Neural progenitor cell (in vitro differentiated cells): ENCODE measurements at regions not wholly inside any gene's neighbourhood (a gene's known extent, or its start where the extent isn't known, plus 50 kb on each side); places are given as distances from the start of the nearest gene placed in this dataset.

Experiments
- DNase-seq: peaks from one replicate; pipeline ENCODE4 v3.0.0-alpha.2; 2016; ENCODE audit warnings: low spot score
- H2AFZ ChIP-seq: fragments of 200-600 bp; sonication (generic); replicated peaks from 2 replicates; pipeline ENCODE4 v1.6.1; 2016; ENCODE audit warnings: antibody characterized with exemption
- H3F3A ChIP-seq: fragments of 200-600 bp; sonication (generic); 2 replicates; pipeline ENCODE4 v1.6.1; 2016; ENCODE audit warnings: antibody characterized with exemption, low read depth
- H3K27ac ChIP-seq: fragments of 200-600 bp; sonication (generic); 2 replicates; pipeline ENCODE4 v1.5.1; 2016; ENCODE audit warnings: mild to moderate bottlenecking
- H3K27me3 ChIP-seq: fragments of 200-600 bp; sonication (generic); 2 replicates; pipeline ENCODE4 v1.6.1; 2016; ENCODE audit warnings: mild to moderate bottlenecking, moderate library complexity
- H3K36me3 ChIP-seq: fragments of 200-600 bp; sonication (generic); 2 replicates; pipeline ENCODE4 v1.5.1; 2016
- H3K4me1 ChIP-seq: fragments of 200-600 bp; sonication (generic); 2 replicates; pipeline ENCODE4 v1.6.1; 2016; ENCODE audit warnings: mixed run types
- H3K4me2 ChIP-seq: fragments of 200-600 bp; sonication (generic); 2 replicates; pipeline ENCODE4 v1.6.1; 2016
- H3K4me3 ChIP-seq: fragments of 200-600 bp; sonication (generic); 2 replicates; pipeline ENCODE4 v1.5.1; 2016
- H3K79me2 ChIP-seq: fragments of 200-600 bp; sonication (generic); 2 replicates; pipeline ENCODE4 v1.6.1; 2016; ENCODE audit warnings: low read depth
- H3K9ac ChIP-seq: fragments of 200-600 bp; sonication (generic); 2 replicates; pipeline ENCODE4 v1.6.1; 2016
- H3K9me3 ChIP-seq: fragments of 200-600 bp; sonication (generic); 2 replicates; pipeline ENCODE4 v1.5.1; 2016; ENCODE audit warnings: low read depth
- H4K20me1 ChIP-seq: fragments of 200-600 bp; sonication (generic); 2 replicates; pipeline ENCODE4 v1.6.1; 2016; ENCODE audit warnings: low read depth
- H3K27ac Mint-ChIP-seq: 3 replicates; pipeline ENCODE4 v1.8.0; 2021; ENCODE audit warnings: mixed read lengths
- H3K27me3 Mint-ChIP-seq: 2 replicates; pipeline ENCODE4 v1.8.0; 2022; ENCODE audit warnings: low read depth, mild to moderate bottlenecking, inconsistent platforms, moderate library complexity, mixed read lengths; ENCODE audit not compliant: insufficient read depth
- H3K36me3 Mint-ChIP-seq: 3 replicates; pipeline ENCODE4 v1.8.0; 2021; ENCODE audit warnings: mixed read lengths
- H3K4me1 Mint-ChIP-seq: 3 replicates; pipeline ENCODE4 v1.8.0; 2021; ENCODE audit warnings: mixed read lengths
- H3K4me3 Mint-ChIP-seq: 3 replicates; pipeline ENCODE4 v1.8.0; 2021; ENCODE audit warnings: mild to moderate bottlenecking, moderate library complexity, mixed read lengths
- H3K9me3 Mint-ChIP-seq: 3 replicates; pipeline ENCODE4 v1.8.0; 2020; ENCODE audit warnings: mixed read lengths
- CTCF ChIP-seq: fragments of 200-600 bp; sonication (generic); IDR thresholded peaks from 2 replicates; pipeline ENCODE4 v1.5.1; 2017; ENCODE audit warnings: antibody characterized with exemption, mild to moderate bottlenecking
- EZH2 ChIP-seq: fragments of 200-600 bp; sonication (generic); IDR thresholded peaks from 2 replicates; pipeline ENCODE4 v1.6.1; 2017; ENCODE audit warnings: antibody characterized with exemption, mild to moderate bottlenecking, moderate library complexity
- EZH2phosphoT487 ChIP-seq: fragments of 200-600 bp; sonication (generic); IDR thresholded peaks from 2 replicates; pipeline ENCODE4 v1.6.1; 2017; ENCODE audit warnings: antibody characterized with exemption

GRCh38 chr3:7973006-7973405, 528.6 kb upstream of the LMCD1 start:
- DNase-seq: peak; percentile 18
- Histone ChIP-seq H3K4me1 (no peaks in the 10 kb centered on the region), H2AFZ (no peak overlapping the region), H3K79me2 (no peaks in the 10 kb centered on the region), H3K9ac (no peak overlapping the region), H3K9me3 (no peaks in the 10 kb centered on the region), H3K27me3 (no peaks in the 10 kb centered on the region), H3K27ac (no peak overlapping the region), H3F3A (no peaks in the 10 kb centered on the region), H3K4me2 (no peak overlapping the region), H4K20me1 (no peaks in the 10 kb centered on the region), H3K4me3 (no peak overlapping the region), H3K36me3 (no peaks in the 10 kb centered on the region)
- Mint-ChIP-seq H3K4me3 (no peak overlapping the region), H3K4me1 (peaks cover 16% of the 10 kb centered on the region), H3K27ac (no peak overlapping the region), H3K9me3 (no peaks in the 10 kb centered on the region), H3K36me3 (no peaks in the 10 kb centered on the region), H3K27me3 (no peaks in the 10 kb centered on the region)
- TF ChIP-seq CTCF: no peak
- no peak for TF ChIP-seq EZH2
- TF ChIP-seq EZH2phosphoT487: no peak

GRCh38 chr3:7977245-7978086, 524.2 kb upstream of the LMCD1 start:
- no peak overlapping the region for H3K4me2 ChIP-seq
- H2AFZ ChIP-seq: no peak overlapping the region
- H3K36me3 Mint-ChIP-seq: no peaks in the 10 kb centered on the region
- no peak overlapping the region for H3K4me3 Mint-ChIP-seq
- H3K27ac ChIP-seq: no peak overlapping the region
- no peaks in the 10 kb centered on the region for H3K27me3 Mint-ChIP-seq
- H3K4me1 Mint-ChIP-seq: peaks cover 25% of the 10 kb centered on the region
- TF ChIP-seq CTCF (no peak), EZH2phosphoT487 (no peak), EZH2 (no peak)
- no peak overlapping the region for H3K4me3 ChIP-seq
- no peaks in the 10 kb centered on the region for H3K4me1 ChIP-seq
- H4K20me1 ChIP-seq: no peaks in the 10 kb centered on the region
- H3K27ac Mint-ChIP-seq: peak overlapping the region; percentile 47
- no peaks in the 10 kb centered on the region for H3K9me3 ChIP-seq
- no peaks in the 10 kb centered on the region for H3K27me3 ChIP-seq
- no peaks in the 10 kb centered on the region for H3F3A ChIP-seq
- no peaks in the 10 kb centered on the region for H3K36me3 ChIP-seq
- no peak overlapping the region for H3K9ac ChIP-seq
- no peak for DNase-seq
- H3K79me2 ChIP-seq: no peaks in the 10 kb centered on the region
- no peaks in the 10 kb centered on the region for H3K9me3 Mint-ChIP-seq

GRCh38 chr3:7978087-7978422, 523.6 kb upstream of the LMCD1 start:
- Histone ChIP-seq H3K4me2 (no peak overlapping the region), H3K9me3 (no peaks in the 10 kb centered on the region), H3K4me1 (no peaks in the 10 kb centered on the region), H2AFZ (no peak overlapping the region), H3K9ac (no peak overlapping the region), H3K4me3 (no peak overlapping the region), H3K27ac (no peak overlapping the region), H4K20me1 (no peaks in the 10 kb centered on the region), H3K79me2 (no peaks in the 10 kb centered on the region), H3K36me3 (no peaks in the 10 kb centered on the region), H3K27me3 (no peaks in the 10 kb centered on the region), H3F3A (no peaks in the 10 kb centered on the region)
- no peaks in the 10 kb centered on the region for H3K27me3 Mint-ChIP-seq
- peaks cover 21% of the 10 kb centered on the region for H3K4me1 Mint-ChIP-seq
- peak; percentile 86 for DNase-seq
- TF ChIP-seq EZH2 (no peak), CTCF (no peak), EZH2phosphoT487 (no peak)
- peak overlapping the region; percentile 47 for H3K27ac Mint-ChIP-seq
- no peak overlapping the region for H3K4me3 Mint-ChIP-seq
- H3K9me3 Mint-ChIP-seq: no peaks in the 10 kb centered on the region
- no peaks in the 10 kb centered on the region for H3K36me3 Mint-ChIP-seq
